GM18867 (cell line): ENCODE measurements at regions not wholly inside any gene's neighbourhood (a gene's known extent, or its start where the extent isn't known, plus 50 kb on each side); places are given as distances from the start of the nearest gene placed in this dataset.
"Not testable (repeated sequence)": the region's sequence is repeated elsewhere in the genome, so short reads cannot be mapped to it uniquely, and the experiment has no call there.

Experiments used
- ATAC-seq: cut with Tn5 transposase; IDR thresholded peaks from one replicate; pipeline ENCODE4 v1.9.1; 2021; ENCODE audit warnings: mild to moderate bottlenecking, moderate library complexity; ENCODE audit not compliant: unreplicated experiment

DNA sequence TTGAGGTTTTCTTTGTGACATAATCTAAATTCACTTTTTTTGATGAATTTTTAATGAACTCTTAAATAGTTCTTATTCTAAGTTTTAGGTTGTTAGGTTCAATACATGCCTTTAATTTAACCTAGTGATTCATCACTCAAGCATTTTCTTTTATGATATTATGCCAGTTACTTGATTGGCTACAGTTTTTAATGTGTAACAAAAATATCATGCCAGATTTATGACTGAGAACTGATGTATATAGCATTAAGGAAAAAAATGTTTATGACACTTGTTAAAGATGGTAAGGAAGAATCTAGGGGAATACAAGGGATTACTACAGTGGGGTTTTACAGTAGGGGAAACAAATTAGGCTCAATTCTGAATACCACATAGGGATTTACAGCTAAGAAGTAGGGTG is 103.1 kb downstream of the VGLL3 start:
- ATAC-seq, result no peak

DNA sequence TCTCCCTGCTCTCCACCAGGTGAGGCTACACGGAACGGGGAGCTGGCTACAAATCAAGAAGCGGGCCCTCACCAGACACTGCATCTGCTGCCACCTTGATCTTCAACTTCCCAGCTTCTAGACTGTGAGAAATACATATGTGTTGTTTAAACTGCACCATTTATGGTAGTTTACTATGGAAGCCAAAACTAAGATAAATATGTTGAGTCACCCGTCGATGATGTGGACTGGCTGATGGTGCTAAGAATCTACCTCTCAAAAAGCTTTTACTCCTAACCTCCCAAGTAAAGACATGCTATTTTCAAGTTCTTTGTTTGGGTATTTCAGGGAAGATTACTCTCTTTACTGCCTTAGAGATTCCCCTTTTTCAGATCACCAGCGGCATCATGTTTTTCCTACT is 110.9 kb downstream of the VGLL3 start:
- no peak for ATAC-seq

GRCh38 chr3:86876504-86877181 is 114.3 kb downstream of the VGLL3 start:
- ATAC-seq, result not testable (repeated sequence)

DNA sequence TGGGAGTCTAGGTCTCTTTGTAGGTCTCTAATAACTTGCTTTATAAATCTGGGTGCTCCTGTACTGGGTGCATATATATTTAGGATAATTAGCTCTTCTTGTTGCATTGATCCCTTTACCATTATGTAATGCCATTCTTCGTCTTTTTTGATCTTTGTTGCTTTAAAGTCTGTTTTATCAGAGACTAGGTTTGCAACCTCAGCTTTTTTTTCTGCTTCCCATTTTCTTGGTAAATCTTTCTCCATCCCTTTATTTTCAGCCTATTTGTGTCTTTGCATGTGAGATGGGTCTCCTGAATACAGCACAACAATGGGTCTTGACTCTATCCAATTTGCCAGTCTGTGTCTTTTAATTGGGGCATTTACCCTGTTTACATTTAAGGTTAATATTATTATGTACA is 116.2 kb downstream of the VGLL3 start:
- not testable (repeated sequence) for ATAC-seq

- ATAC-seq, result no peak
Measured at GRCh38 chr3:86869566-86869965, 121.4 kb downstream of the VGLL3 start.

DNA sequence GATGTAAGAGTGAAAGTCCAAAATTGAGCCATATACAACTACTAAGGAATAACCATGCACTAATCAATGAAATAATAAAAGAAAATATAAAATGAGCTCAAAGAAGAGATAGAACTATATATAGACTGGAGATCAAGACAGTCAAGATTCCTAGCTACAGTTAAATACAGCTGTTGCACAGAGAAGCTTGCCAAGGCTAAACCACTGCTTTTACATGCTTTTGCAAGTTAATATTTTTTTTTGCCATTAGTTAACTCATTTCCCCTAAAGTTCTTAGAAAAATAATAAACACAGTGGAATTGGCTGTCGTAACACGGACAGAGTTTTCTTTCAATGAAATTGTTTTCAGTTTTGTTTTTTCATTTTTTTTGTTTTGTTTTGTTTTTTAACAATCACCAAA is 123.0 kb downstream of the VGLL3 start:
- ATAC-seq, result no peak

DNA sequence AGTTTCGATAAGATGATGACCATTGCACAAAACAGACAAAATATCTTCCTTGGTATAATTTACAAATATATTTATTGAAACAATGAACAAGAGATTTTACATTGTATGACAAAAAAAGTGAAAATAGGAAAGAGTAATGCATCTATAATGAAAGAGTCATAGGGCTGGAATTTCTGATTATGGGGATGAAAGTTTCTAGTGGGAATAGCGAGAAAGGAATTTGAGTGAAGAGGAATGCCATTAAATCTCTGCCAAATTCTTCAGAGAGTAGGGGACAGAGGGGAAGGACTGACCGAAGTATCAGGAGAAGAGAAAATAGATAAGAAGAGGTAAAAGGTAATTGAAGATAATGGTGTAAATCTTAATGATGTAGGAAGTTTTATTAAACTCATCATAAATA is 125.4 kb downstream of the VGLL3 start:
- ATAC-seq, result no peak

- no peak for ATAC-seq
Measured at GRCh38 chr3:86856711-86857110, 134.2 kb downstream of the VGLL3 start.

GRCh38 chr3:86849991-86850390 is 141.0 kb downstream of the VGLL3 start:
- no peak for ATAC-seq

GRCh38 chr3:86845726-86846125 is 145.2 kb downstream of the VGLL3 start:
- no peak for ATAC-seq

GRCh38 chr3:86838927-86839326 is 152.0 kb downstream of the VGLL3 start:
- ATAC-seq, result no peak

- no peak for ATAC-seq
Measured at GRCh38 chr3:86837871-86838270, 153.1 kb downstream of the VGLL3 start.

GRCh38 chr3:86830566-86830965 is 160.4 kb downstream of the VGLL3 start:
- no peak for ATAC-seq

DNA sequence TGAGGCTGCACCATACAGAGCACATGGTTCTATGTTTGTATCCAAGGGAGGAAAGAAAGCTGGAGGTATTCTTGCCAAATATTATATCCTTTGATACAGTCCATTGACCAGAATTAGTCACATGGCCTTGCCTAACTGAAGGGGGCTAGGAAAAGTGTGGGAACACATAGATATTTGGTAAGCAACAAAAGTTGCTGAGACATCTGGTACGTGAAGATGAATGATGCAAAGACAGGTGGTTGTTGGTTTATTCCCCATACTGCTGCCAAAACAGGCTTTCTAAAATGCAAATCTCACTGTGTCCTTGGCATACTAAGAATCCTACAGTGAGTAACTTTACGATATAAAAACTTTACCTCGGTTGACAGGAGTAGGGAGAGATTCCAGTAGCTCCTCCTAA is 162.2 kb downstream of the VGLL3 start:
- ATAC-seq, result no peak

GRCh38 chr3:86827582-86827981 is 163.4 kb downstream of the VGLL3 start:
- ATAC-seq, result not testable (repeated sequence)

DNA sequence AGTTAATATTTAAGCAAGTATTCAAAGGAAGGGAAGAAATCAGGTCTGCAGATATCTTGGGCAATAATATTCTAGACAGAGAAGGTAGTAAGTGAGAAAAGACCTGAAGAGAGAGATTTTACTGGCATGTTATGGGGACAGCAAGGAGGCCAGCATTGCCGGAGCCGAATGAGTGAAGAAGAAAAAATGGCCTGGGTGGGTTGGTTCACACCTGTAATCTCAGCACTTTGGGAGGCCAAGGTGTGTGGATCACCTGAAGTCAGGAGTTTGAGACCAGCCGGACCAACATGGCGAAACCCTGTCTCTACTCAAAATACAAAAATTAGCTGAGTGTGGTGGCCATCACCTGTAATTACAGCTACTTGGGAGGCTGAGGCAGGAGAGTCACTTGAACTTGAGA is 164.7 kb downstream of the VGLL3 start:
- no peak for ATAC-seq

GRCh38 chr3:86815880-86816279 is 175.1 kb downstream of the VGLL3 start:
- no peak for ATAC-seq

GRCh38 chr3:86814918-86815655 is 175.9 kb downstream of the VGLL3 start:
- ATAC-seq, result no peak

DNA sequence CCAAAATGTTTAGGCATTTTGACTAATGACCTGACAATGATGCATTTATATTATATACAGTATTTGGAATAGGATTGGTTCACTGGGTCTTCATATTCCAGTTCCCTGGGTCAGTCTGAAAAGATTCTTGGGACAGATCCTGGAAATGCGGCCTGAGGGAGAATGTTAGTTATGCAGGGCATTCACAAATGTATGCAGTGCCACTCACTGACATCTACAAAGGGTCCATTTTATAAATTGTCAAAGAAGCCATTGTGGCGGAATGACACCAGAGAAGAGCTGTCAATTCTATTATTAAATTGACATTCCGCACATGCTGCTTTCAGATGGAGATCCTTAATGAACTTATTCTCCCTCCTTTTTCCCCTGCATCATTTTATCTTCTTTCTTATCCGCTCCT is 176.6 kb downstream of the VGLL3 start:
- ATAC-seq, result no peak

GRCh38 chr3:86801921-86802320 is 189.0 kb downstream of the VGLL3 start:
- no peak for ATAC-seq

DNA sequence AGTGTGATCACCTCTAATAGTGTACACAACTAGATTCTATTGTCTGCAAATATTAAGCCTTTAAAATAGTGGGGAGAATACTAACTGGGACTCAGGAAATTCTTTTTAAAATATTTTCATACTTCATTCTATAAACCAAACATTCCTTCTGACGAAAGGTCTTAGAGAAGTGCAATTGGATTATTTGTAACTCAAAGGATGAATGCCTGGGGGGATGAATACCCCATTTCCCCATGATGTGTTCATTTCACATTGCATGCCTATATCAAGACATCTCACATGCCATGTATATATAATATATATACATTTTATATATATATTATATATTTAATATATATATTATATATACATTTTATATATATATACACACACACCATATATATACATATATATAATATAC is 189.9 kb downstream of the VGLL3 start:
- no peak for ATAC-seq

DNA sequence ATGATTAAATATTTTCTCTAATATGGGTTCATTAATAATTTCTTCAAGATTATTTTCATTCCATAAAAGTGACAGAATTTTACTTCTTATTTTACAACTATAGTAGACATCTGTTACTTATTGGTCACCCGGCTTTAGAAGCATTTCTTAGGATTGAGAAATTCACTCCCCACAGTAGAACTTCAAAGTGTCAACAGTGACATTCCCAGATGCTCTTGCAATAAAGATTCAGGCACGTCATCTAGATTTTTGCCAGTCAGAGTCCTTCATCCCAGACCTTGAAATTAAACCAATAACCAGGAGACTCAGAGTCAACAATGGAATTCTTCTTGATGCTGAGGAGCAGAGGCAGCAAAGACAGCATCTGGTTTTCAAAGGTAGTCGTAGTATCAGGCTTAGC is 190.8 kb downstream of the VGLL3 start:
- ATAC-seq, result no peak

- no peak for ATAC-seq
Measured at GRCh38 chr3:86797946-86798345, 193.0 kb downstream of the VGLL3 start.
